SH-SY5Y (cell line): ENCODE measurements at regions not wholly inside any gene's neighbourhood (a gene's known extent, or its start where the extent isn't known, plus 50 kb on each side); places are given as distances from the start of the nearest gene placed in this dataset.

Experiments used
- GATA2 ChIP-seq: IDR thresholded peaks from 2 replicates; pipeline ENCODE4 v1.6.1; 2011; ENCODE audit warnings: mild to moderate bottlenecking, low read depth, low read length
- GATA3 ChIP-seq: IDR thresholded peaks from 2 replicates; pipeline ENCODE4 v1.6.1; 2011; ENCODE audit warnings: low read depth, mild to moderate bottlenecking, low read length, moderate library complexity

- TF ChIP-seq GATA2 (no peak), GATA3 (no peak)
These were observed 301.5 kb upstream of the FAM98A start for GRCh38 chr2:33900610-33901009.
